HepG2 (cell line): ENCODE measurements at regions not wholly inside any gene's neighbourhood (a gene's known extent, or its start where the extent isn't known, plus 50 kb on each side); places are given as distances from the start of the nearest gene placed in this dataset.

ENCODE experiments used
- BORCS8-MEF2B ChIP-seq: sonication (generic); formaldehyde crosslinking; IDR thresholded peaks from 2 replicates; pipeline ENCODE4 v1.8.0; 2022; ENCODE audit warnings: mild to moderate bottlenecking, missing genetic modification reagents
- CREB1 ChIP-seq, 2 experiments: fragments of 450-650 bp in 1 of 2; IDR thresholded peaks; 2 replicates each; pipeline ENCODE4 v1.6.1; 2016 to 2017; ENCODE audit warnings: control low read depth in 1 of 2, mild to moderate bottlenecking in 1 of 2, missing compliant biosample characterization in 1 of 2, missing genetic modification characterization in 1 of 2
- HOXA3 ChIP-seq: sonication (generic); formaldehyde crosslinking; IDR thresholded peaks from 2 replicates; pipeline ENCODE4 v1.5.0; 2020; ENCODE audit warnings: missing genetic modification reagents
- SP5 ChIP-seq: IDR thresholded peaks from 2 replicates; pipeline ENCODE4 v1.6.1; 2016; ENCODE audit warnings: low read depth, borderline replicate concordance
- ZNF367 ChIP-seq: sonication (generic); formaldehyde crosslinking; IDR thresholded peaks from 2 replicates; pipeline ENCODE4 v1.4.0; 2020; ENCODE audit warnings: missing genetic modification reagents, borderline replicate concordance
- ZNF460 ChIP-seq: sonication (generic); formaldehyde crosslinking; IDR thresholded peaks from 2 replicates; pipeline ENCODE4 v1.5.1; 2020; ENCODE audit warnings: missing genetic modification reagents, mild to moderate bottlenecking, borderline replicate concordance
- ZNF710 ChIP-seq: sonication (generic); formaldehyde crosslinking; IDR thresholded peaks from 2 replicates; pipeline ENCODE4 v1.5.0; 2020; ENCODE audit warnings: mild to moderate bottlenecking, missing genetic modification reagents, borderline replicate concordance
- ZNF816 ChIP-seq: sonication (generic); formaldehyde crosslinking; IDR thresholded peaks from 2 replicates; pipeline ENCODE4 v1.8.0; 2022; ENCODE audit warnings: missing genetic modification reagents, mild to moderate bottlenecking, borderline replicate concordance
- TF ChIP-seq, protein P1 (sequence below): IDR thresholded peaks from 2 replicates; pipeline ENCODE4 v1.6.1; 2016; ENCODE audit warnings: missing compliant biosample characterization, missing genetic modification reagents, borderline replicate concordance
- TF ChIP-seq, protein P2 (sequence below): sonication (generic); formaldehyde crosslinking; conservative IDR thresholded peaks from 2 replicates; pipeline ENCODE4 v1.4.0; 2020; ENCODE audit warnings: mild to moderate bottlenecking, missing genetic modification reagents, moderate library complexity
- TF ChIP-seq, protein P3 (sequence below): sonication (generic); formaldehyde crosslinking; IDR thresholded peaks from 2 replicates; pipeline ENCODE4 v1.9.0; 2021; ENCODE audit warnings: missing genetic modification reagents, borderline replicate concordance
- TF ChIP-seq, protein P4 (sequence below): sonication (generic); formaldehyde crosslinking; IDR thresholded peaks from 2 replicates; pipeline ENCODE4 v1.4.0; 2020; ENCODE audit warnings: mild to moderate bottlenecking, missing genetic modification reagents

- peak; percentile 98 for TF ChIP-seq ZNF710 (CRISPR knock-in tag)
- TF ChIP-seq ZNF816 (CRISPR knock-in tag), result peak; percentile 26; the same call in 1 of the 2 replicates
- TF ChIP-seq, protein P1, sequence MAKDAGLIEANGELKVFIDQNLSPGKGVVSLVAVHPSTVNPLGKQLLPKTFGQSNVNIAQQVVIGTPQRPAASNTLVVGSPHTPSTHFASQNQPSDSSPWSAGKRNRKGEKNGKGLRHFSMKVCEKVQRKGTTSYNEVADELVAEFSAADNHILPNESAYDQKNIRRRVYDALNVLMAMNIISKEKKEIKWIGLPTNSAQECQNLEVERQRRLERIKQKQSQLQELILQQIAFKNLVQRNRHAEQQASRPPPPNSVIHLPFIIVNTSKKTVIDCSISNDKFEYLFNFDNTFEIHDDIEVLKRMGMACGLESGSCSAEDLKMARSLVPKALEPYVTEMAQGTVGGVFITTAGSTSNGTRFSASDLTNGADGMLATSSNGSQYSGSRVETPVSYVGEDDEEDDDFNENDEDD (CRISPR knock-in tag), result peak; percentile 56; the same call in 1 of the 2 replicates
- TF ChIP-seq BORCS8-MEF2B, result peak; percentile 60; the same call in 1 of the 2 replicates
- TF ChIP-seq ZNF460 (CRISPR knock-in tag), result no peak; the same call in 1 of the 2 replicates
- TF ChIP-seq, protein P2, sequence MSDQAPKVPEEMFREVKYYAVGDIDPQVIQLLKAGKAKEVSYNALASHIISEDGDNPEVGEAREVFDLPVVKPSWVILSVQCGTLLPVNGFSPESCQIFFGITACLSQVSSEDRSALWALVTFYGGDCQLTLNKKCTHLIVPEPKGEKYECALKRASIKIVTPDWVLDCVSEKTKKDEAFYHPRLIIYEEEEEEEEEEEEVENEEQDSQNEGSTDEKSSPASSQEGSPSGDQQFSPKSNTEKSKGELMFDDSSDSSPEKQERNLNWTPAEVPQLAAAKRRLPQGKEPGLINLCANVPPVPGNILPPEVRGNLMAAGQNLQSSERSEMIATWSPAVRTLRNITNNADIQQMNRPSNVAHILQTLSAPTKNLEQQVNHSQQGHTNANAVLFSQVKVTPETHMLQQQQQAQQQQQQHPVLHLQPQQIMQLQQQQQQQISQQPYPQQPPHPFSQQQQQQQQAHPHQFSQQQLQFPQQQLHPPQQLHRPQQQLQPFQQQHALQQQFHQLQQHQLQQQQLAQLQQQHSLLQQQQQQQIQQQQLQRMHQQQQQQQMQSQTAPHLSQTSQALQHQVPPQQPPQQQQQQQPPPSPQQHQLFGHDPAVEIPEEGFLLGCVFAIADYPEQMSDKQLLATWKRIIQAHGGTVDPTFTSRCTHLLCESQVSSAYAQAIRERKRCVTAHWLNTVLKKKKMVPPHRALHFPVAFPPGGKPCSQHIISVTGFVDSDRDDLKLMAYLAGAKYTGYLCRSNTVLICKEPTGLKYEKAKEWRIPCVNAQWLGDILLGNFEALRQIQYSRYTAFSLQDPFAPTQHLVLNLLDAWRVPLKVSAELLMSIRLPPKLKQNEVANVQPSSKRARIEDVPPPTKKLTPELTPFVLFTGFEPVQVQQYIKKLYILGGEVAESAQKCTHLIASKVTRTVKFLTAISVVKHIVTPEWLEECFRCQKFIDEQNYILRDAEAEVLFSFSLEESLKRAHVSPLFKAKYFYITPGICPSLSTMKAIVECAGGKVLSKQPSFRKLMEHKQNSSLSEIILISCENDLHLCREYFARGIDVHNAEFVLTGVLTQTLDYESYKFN, result peak; percentile 99
- TF ChIP-seq, protein P3, sequence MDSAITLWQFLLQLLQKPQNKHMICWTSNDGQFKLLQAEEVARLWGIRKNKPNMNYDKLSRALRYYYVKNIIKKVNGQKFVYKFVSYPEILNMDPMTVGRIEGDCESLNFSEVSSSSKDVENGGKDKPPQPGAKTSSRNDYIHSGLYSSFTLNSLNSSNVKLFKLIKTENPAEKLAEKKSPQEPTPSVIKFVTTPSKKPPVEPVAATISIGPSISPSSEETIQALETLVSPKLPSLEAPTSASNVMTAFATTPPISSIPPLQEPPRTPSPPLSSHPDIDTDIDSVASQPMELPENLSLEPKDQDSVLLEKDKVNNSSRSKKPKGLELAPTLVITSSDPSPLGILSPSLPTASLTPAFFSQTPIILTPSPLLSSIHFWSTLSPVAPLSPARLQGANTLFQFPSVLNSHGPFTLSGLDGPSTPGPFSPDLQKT (CRISPR knock-in tag), result no peak
- TF ChIP-seq ZNF367 (CRISPR knock-in tag), result peak; percentile 85
- TF ChIP-seq CREB1 (IDR thresholded peaks at IDR 0.05), result 0 out of 2 replicates have a peak, but pooled peaks have one; percentile 5
- peak; percentile 89 for TF ChIP-seq CREB1 (CRISPR knock-in tag; IDR thresholded peaks at IDR 0.05)
- peak; percentile 89 for TF ChIP-seq HOXA3
- peak; percentile 98 for TF ChIP-seq SP5 (CRISPR knock-in tag)
- TF ChIP-seq, protein P4, sequence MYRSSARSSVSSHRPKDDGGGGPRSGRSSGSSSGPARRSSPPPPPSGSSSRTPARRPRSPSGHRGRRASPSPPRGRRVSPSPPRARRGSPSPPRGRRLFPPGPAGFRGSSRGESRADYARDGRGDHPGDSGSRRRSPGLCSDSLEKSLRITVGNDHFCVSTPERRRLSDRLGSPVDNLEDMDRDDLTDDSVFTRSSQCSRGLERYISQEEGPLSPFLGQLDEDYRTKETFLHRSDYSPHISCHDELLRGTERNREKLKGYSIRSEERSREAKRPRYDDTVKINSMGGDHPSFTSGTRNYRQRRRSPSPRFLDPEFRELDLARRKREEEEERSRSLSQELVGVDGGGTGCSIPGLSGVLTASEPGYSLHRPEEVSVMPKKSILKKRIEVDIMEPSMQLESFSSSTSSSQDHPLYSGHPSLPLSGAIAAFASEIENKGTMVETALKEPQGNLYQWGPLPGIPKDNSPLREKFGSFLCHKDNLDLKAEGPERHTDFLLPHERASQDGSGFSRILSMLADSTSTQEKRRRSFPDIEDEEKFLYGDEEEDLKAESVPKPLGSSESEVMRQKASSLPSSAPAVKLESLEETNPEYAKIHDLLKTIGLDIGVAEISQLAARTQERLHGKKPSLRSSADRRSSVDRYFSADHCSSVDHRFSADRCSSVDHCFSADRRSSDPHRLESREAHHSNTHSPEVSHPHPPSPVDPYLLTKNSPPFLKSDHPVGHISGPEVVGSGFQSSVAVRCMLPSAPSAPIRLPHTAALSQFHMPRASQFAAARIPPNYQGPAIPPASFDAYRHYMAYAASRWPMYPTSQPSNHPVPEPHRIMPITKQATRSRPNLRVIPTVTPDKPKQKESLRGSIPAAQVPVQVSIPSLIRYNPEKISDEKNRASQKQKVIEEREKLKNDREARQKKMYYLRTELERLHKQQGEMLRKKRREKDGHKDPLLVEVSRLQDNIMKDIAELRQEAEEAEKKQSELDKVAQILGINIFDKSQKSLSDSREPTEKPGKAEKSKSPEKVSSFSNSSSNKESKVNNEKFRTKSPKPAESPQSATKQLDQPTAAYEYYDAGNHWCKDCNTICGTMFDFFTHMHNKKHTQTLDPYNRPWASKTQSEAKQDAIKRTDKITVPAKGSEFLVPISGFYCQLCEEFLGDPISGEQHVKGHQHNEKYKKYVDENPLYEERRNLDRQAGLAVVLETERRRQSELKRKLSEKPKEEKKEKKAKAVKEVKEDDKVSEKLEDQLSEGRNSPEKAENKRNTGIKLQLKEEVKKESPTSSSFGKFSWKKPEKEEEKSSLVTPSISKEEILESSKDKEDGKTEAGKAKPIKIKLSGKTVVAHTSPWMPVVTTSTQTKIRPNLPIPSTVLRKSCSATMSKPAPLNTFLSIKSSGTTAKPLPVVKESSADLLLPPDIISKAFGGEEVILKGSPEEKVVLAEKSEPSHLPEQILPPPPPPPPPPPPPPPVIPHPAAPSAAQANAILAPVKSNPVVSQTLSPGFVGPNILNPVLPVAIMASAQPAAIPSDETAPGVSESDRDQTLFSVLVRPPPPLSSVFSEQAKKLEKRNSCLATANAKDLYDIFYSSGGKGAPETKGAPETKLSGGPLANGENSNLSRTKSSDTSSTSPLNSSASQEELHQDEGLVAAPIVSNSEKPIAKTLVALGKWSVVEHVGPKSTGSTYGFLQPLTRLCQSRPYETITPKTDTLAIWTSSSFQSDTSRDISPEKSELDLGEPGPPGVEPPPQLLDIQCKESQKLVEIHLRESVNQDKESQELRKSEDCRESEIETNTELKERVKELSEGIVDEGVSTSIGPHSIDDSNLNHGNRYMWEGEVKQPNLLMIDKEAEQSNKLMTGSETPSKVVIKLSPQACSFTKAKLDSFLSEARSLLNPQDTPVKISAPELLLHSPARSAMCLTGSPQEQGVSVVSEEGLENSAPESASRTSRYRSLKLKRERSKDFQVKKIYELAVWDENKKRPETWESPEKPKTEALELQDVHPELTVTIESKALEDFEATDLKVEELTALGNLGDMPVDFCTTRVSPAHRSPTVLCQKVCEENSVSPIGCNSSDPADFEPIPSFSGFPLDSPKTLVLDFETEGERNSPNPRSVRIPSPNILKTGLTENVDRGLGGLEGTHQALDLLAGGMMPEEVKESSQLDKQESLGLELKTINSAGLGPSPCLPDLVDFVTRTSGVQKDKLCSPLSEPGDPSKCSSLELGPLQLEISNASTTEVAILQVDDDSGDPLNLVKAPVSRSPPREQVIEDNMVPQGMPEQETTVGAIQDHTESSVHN (CRISPR knock-in tag), result no peak
Observed at GRCh38 chr1:67534627-67535065, 104.4 kb upstream of the SERBP1 start (continued).
